ENCODE measurements at regions not wholly inside any gene's neighbourhood (a gene's known extent, or its start where the extent isn't known, plus 50 kb on each side); places are given as distances from the start of the nearest gene placed in this dataset.

DNA sequence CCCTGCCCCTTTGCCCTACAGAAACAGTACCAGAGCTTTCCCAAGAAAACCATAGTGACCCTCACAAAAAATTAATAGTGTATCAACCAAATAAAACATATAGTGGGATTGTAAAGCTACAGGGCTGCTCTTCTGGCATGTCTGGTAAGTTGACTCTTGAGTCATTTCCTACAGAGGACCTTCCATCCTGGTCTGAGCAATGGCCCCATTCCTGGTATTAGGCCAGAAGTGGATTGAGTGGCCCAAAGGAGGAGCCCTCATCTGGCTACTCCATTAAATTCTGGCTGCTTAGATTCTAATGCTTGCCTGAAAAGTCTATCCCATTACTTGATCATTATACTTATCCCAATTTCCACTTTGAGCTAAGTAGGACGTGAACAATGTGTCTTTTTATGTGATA lies 150.9 kb upstream of the HMGN3 start:
- TF ChIP-seq, protein P1, sequence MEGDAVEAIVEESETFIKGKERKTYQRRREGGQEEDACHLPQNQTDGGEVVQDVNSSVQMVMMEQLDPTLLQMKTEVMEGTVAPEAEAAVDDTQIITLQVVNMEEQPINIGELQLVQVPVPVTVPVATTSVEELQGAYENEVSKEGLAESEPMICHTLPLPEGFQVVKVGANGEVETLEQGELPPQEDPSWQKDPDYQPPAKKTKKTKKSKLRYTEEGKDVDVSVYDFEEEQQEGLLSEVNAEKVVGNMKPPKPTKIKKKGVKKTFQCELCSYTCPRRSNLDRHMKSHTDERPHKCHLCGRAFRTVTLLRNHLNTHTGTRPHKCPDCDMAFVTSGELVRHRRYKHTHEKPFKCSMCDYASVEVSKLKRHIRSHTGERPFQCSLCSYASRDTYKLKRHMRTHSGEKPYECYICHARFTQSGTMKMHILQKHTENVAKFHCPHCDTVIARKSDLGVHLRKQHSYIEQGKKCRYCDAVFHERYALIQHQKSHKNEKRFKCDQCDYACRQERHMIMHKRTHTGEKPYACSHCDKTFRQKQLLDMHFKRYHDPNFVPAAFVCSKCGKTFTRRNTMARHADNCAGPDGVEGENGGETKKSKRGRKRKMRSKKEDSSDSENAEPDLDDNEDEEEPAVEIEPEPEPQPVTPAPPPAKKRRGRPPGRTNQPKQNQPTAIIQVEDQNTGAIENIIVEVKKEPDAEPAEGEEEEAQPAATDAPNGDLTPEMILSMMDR (IDR thresholded peaks at IDR 0.05) = no peak
- no peak for TF ChIP-seq POLR2AphosphoS5 (IDR thresholded peaks at IDR 0.05)

All from stomach (tissue), 4 donors.